SK-MEL-5 (cell line): ENCODE measurements at regions not wholly inside any gene's neighbourhood (a gene's known extent, or its start where the extent isn't known, plus 50 kb on each side); places are given as distances from the start of the nearest gene placed in this dataset.

ENCODE experiments used
- DNase-seq: peaks from one replicate; pipeline ENCODE4 v3.0.0-alpha.2; 2016; ENCODE audit warnings: low read depth, low spot score
- in situ Hi-C: cut with HindIII; loops from 2 replicates; pipeline ENCODE4 v1.10.0; 2016; ENCODE audit warnings: low sequenced_read_pairs, high pct_unique_total_duplicates, low pct_unique_long_range_greater_than_20kb

- in situ Hi-C loops, result no loop called here
- no peak for DNase-seq
Measured at GRCh38 chr22:27274770-27275449, 526.6 kb downstream of the MN1 start.

GRCh38 chr22:27278946-27279345, 522.6 kb downstream of the MN1 start:
- in situ Hi-C loops, result no loop called here
- DNase-seq, result no peak

DNA sequence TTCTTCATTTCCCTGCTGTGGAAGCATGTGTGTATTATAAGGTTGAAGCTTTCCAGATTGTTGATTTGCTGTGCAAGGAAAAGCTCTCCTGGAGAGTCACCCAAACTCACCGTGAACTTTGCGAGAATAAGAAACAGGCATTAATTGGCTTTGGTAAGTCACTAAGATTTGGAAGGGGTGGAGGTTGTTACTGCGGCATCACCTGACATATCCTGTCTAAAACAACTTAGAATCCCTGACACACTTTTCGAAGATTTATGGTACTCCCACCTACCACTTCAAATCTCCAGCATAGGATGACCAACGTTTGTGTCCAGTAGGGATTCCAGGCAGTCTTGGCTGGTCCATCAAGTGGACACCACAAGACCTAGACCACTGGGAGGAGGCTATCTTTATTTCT, 518.3 kb downstream of the MN1 start:
- in situ Hi-C loops, result no loop called here
- DNase-seq, result no peak

DNA sequence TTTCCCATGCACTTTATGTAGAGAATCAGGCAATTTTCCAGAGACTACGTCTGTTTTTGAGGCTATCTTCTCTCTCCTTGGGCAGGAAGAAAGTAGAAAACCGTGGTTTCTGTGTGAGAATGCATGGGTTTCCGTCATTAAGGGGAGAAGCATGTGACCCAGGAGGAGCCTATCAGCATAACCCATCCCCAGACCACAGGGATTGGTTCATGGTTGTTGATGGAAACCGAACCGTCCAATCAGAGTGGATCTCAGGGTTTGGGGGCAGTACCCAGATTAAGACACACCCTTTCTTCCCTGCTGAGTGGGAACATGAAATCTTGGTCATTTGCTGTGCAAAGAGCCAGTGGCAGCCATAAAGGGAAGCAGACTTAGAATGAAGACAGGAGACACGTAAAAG, 517.8 kb downstream of the MN1 start:
- peak; percentile 49 for DNase-seq
- in situ Hi-C loops, result no loop called here

GRCh38 chr22:27284324-27284723, 517.2 kb downstream of the MN1 start:
- no peak for DNase-seq
- in situ Hi-C loops, result no loop called here

- in situ Hi-C loops, result no loop called here
- DNase-seq, result no peak
Measured at GRCh38 chr22:27286711-27287110, 514.8 kb downstream of the MN1 start.

GRCh38 chr22:27292542-27293299, 508.8 kb downstream of the MN1 start:
- in situ Hi-C loops, result no loop called here
- DNase-seq, result peak; percentile 38

DNA sequence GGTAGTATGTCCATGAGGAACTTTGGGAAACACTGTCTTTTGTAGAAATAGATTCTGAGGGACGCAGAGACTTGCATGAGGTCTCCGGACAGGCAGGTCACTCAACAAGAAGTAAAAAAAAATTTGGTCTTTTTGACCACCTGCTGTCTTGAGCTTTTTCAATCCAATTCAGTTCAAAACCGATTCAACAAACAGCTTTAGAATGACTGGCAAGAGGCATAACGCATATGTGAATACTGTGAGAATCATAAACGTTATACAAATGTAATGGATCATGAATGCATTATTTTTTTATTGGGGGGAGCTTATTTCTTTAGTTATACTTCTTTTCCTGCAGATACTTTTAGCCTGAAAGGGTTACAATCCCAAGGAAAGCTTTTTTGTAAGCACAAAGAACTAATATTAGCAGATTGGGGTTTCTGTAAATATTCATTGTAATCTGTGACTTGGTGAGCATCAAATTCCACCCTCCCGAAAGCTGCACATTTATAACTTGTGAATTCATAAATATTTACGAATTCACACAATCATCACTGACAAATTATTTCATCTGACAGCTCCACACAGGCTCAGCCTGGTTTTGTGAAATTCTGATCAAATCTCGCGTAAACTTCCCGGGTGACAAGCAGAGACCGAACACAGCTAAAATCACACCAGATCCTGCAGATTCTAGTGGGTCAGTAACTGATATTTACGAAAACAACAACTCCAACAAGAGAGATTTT, 507.7 kb downstream of the MN1 start:
- DNase-seq, result no peak
- in situ Hi-C loops, result no loop called here

- in situ Hi-C loops, result no loop called here
- DNase-seq, result no peak
Measured at GRCh38 chr22:27295040-27295439, 506.5 kb downstream of the MN1 start.

GRCh38 chr22:27295605-27296004, 506.0 kb downstream of the MN1 start:
- no peak for DNase-seq
- in situ Hi-C loops, result no loop called here

DNA sequence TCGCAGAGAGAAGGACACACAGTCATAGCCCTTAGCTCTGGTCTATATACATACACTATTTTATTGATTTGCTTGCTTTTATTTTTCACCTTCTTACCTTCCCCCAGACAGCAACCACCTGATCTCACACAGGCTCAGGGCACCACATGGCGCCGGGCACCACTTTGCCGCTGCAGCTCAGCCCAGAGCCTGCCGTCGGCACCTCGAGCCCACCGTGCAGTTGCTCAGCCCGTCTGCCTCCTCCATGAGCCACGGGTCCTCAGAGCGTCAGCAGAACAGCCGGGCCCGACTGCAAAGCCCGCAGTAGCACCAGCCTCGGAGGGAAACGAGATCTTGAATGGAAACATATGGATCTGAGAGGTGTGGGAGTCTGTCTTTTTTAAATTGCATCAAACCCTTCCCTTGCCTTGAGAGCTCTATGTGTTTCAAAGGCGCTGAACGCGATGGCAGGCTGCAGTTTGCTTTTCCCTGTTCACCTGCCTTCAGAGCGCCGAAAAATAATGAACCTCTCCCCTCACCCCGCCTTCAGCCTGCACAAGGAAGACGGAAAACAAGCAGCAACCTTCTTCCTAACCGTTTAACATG, 505.4 kb downstream of the MN1 start:
- DNase-seq, result no peak
- in situ Hi-C loops, result no loop called here

DNA sequence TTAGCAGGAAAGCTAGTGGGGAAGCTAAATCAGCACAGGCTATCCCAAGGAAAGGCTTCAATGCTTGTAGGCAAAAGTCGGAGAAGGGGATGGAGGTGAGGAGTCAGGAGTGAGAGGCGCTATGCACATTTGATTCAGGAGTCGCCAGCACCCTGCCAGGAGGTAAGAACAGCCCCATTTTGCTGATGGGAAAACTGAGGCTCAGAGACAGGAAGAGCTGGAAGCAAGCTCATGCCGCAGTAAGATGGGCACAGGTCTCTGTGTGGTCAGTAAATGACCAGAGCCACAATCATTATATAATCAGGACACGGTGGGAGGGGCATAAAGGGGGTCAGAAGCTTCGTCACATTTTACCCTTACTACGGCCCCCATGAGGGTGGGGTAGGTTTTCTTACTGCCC, 504.4 kb downstream of the MN1 start:
- no peak for DNase-seq
- in situ Hi-C loops, result no loop called here

GRCh38 chr22:27298332-27298731, 503.2 kb downstream of the MN1 start:
- in situ Hi-C loops, result no loop called here
- no peak for DNase-seq

DNA sequence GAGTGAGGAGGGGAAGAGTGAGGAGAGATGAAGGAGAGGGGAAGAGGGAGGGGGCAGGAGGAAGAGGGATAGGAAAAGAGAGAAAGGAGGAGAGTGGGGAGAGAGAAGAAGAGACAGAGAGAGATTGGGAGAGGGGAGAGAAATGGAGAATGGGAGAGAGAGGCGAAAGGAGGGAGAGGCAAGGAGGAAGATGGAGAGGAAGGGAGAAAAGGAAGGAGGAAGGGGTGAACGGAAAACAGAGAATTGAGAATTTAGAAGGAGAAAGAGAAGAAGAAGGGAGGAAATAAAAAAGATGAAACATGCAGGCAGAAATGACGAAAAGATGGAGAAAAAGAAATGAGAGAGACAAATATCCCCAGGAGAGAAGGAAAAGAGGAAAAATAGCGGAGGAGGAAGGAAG, 502.8 kb downstream of the MN1 start:
- no peak for DNase-seq
- in situ Hi-C loops, result no loop called here

- no peak for DNase-seq
- in situ Hi-C loops, result no loop called here
Measured at GRCh38 chr22:27299181-27300085, 502.1 kb downstream of the MN1 start.

DNA sequence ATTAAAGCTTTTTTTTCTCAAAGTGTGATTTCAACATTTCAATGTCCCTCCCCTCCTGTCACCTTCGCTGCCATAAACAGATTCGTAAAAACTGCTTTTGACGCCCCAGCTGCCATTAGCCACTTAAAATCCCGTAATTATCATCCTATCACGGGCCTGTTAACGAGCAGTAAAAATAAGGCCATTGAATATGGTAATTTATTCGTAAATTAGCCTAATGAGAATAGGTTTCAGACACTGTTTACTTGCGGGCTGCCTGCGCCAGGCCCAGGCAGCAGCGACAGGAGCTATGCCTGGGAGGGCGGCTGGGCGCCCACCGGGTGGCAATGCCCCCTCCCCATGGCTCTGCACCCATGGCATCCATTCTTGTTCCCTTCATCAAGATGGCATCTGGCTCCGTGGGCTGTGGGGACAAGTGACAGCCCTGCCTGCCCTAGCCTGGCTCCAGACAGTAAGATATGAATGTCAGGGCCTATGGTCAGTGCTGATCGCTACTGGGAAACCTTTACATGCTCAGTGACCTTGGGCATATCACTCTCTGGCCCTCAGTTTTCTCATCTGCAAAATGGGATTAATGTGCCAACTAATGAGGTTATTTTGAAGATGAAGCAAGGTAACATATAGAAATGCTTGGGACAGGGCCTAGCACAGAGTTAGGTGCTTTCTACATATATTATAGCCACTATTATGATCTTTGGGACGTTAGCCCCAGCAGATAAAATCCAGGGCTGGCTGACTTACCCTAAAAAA, 500.8 kb downstream of the MN1 start:
- DNase-seq, result no peak
- in situ Hi-C loops, result no loop called here

- in situ Hi-C loops, result no loop called here
- no peak for DNase-seq
Measured at GRCh38 chr22:27302501-27302900, 499.1 kb downstream of the MN1 start.
